Endothelial cell (in vitro differentiated cells): ENCODE measurements at regions not wholly inside any gene's neighbourhood (a gene's known extent, or its start where the extent isn't known, plus 50 kb on each side); places are given as distances from the start of the nearest gene placed in this dataset.

Source experiments
- DNase-seq: peaks from one replicate; pipeline ENCODE4 v3.0.0; 2021; ENCODE audit warnings: low spot score
- H3K27ac Mint-ChIP-seq: one replicate; pipeline ENCODE4 v1.8.0; 2021; ENCODE audit warnings: mixed read lengths, inconsistent platforms; ENCODE audit not compliant: unreplicated experiment
- H3K27me3 Mint-ChIP-seq: one replicate; pipeline ENCODE4 v1.8.0; 2021; ENCODE audit warnings: mild to moderate bottlenecking, moderate library complexity, mixed read lengths, inconsistent platforms; ENCODE audit not compliant: unreplicated experiment
- H3K36me3 Mint-ChIP-seq: one replicate; pipeline ENCODE4 v1.8.0; 2021; ENCODE audit warnings: mild to moderate bottlenecking, low read depth, mixed read lengths, inconsistent platforms; ENCODE audit not compliant: unreplicated experiment
- H3K4me1 Mint-ChIP-seq: one replicate; pipeline ENCODE4 v1.8.0; 2021; ENCODE audit warnings: mild to moderate bottlenecking, mixed read lengths, inconsistent platforms; ENCODE audit not compliant: unreplicated experiment
- H3K4me3 Mint-ChIP-seq: one replicate; pipeline ENCODE4 v1.8.0; 2021; ENCODE audit warnings: mild to moderate bottlenecking, mixed read lengths, inconsistent platforms; ENCODE audit not compliant: unreplicated experiment
- H3K9me3 Mint-ChIP-seq: one replicate; pipeline ENCODE4 v1.8.0; 2021; ENCODE audit warnings: mixed read lengths, inconsistent platforms; ENCODE audit not compliant: unreplicated experiment
- TF ChIP-seq, protein P1 (sequence below): fragments of 200-600 bp; sonication (generic); IDR thresholded peaks from one replicate; pipeline ENCODE4 v1.5.0; 2021; ENCODE audit warnings: antibody characterized with exemption; ENCODE audit not compliant: unreplicated experiment

GRCh38 chr4:136742333-136742732 lies 790.0 kb downstream of the PCDH18 start:
- no peaks in the 10 kb centered on the region for H3K4me1 Mint-ChIP-seq
- no peaks in the 10 kb centered on the region for H3K9me3 Mint-ChIP-seq
- TF ChIP-seq, protein P1, sequence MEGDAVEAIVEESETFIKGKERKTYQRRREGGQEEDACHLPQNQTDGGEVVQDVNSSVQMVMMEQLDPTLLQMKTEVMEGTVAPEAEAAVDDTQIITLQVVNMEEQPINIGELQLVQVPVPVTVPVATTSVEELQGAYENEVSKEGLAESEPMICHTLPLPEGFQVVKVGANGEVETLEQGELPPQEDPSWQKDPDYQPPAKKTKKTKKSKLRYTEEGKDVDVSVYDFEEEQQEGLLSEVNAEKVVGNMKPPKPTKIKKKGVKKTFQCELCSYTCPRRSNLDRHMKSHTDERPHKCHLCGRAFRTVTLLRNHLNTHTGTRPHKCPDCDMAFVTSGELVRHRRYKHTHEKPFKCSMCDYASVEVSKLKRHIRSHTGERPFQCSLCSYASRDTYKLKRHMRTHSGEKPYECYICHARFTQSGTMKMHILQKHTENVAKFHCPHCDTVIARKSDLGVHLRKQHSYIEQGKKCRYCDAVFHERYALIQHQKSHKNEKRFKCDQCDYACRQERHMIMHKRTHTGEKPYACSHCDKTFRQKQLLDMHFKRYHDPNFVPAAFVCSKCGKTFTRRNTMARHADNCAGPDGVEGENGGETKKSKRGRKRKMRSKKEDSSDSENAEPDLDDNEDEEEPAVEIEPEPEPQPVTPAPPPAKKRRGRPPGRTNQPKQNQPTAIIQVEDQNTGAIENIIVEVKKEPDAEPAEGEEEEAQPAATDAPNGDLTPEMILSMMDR, result no peak
- H3K4me3 Mint-ChIP-seq, result no peak overlapping the region
- no peak overlapping the region for H3K27ac Mint-ChIP-seq
- DNase-seq, result no peak
- no peaks in the 10 kb centered on the region for H3K27me3 Mint-ChIP-seq
- peaks cover 3% of the 10 kb centered on the region for H3K36me3 Mint-ChIP-seq

DNA sequence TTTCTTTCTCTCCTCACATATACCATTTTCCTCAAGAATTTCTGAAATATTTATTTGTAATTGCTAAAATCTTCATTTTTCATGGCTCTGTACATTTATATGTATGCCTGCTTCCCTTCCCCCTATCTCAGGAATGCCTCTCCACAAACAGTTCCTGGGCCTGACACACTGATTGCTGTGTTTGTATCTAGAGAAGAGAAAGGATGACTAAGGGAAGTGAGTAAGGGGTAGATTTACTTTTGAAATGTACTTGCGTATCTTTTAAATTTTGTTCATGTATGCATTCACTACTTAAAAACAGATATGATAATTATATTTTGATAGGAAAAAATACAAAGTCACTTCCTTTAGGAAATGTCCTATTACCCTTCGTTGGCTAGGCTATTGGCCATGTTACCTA lies 790.8 kb downstream of the PCDH18 start:
- H3K36me3 Mint-ChIP-seq, result peaks cover 3% of the 10 kb centered on the region
- H3K4me3 Mint-ChIP-seq, result no peak overlapping the region
- DNase-seq, result no peak
- H3K27ac Mint-ChIP-seq, result no peak overlapping the region
- no peaks in the 10 kb centered on the region for H3K9me3 Mint-ChIP-seq
- no peaks in the 10 kb centered on the region for H3K4me1 Mint-ChIP-seq
- TF ChIP-seq, protein P1, result no peak
- no peaks in the 10 kb centered on the region for H3K27me3 Mint-ChIP-seq

- DNase-seq, result no peak
- Mint-ChIP-seq H3K4me1 (no peaks in the 10 kb centered on the region), H3K36me3 (peaks cover 3% of the 10 kb centered on the region), H3K4me3 (no peak overlapping the region), H3K27me3 (no peaks in the 10 kb centered on the region), H3K27ac (no peak overlapping the region), H3K9me3 (no peaks in the 10 kb centered on the region)
- TF ChIP-seq, protein P1, result no peak
Measured at GRCh38 chr4:136740326-136740725, 792.0 kb downstream of the PCDH18 start.

GRCh38 chr4:136737066-136737465 lies 795.2 kb downstream of the PCDH18 start:
- no peak overlapping the region for H3K27ac Mint-ChIP-seq
- H3K4me1 Mint-ChIP-seq, result no peaks in the 10 kb centered on the region

GRCh38 chr4:136731025-136731424 lies 801.3 kb downstream of the PCDH18 start:
- Mint-ChIP-seq H3K27ac (no peak overlapping the region), H3K4me3 (no peak overlapping the region), H3K9me3 (no peaks in the 10 kb centered on the region), H3K36me3 (no peaks in the 10 kb centered on the region), H3K4me1 (no peaks in the 10 kb centered on the region), H3K27me3 (peaks cover 1% of the 10 kb centered on the region)
- DNase-seq, result no peak
- TF ChIP-seq, protein P1, result no peak

More at GRCh38 chr4:136737066-136737465, 795.2 kb downstream of the PCDH18 start:
- Mint-ChIP-seq H3K27me3 (no peaks in the 10 kb centered on the region), H3K4me3 (no peak overlapping the region), H3K36me3 (no peaks in the 10 kb centered on the region), H3K9me3 (no peaks in the 10 kb centered on the region)
- no peak for DNase-seq
- TF ChIP-seq, protein P1, result no peak
